Adrenal gland (tissue), 5 donors: ENCODE measurements at regions not wholly inside any gene's neighbourhood (a gene's known extent, or its start where the extent isn't known, plus 50 kb on each side); places are given as distances from the start of the nearest gene placed in this dataset.

ENCODE experiments used
- POLR2A ChIP-seq, 2 donors: fragments of 450-650 bp; IDR thresholded peaks; one replicate each; pipeline ENCODE4 v1.6.1; 2017; ENCODE audit warnings: antibody characterized with exemption in 2 of 2, mild to moderate bottlenecking in 2 of 2, moderate library complexity in 1 of 2
- TF ChIP-seq, protein P1 (sequence below), 6 experiments: fragments of 450-650 bp in 4 of 6; fragments of 200-600 bp in 2 of 6; sonication (generic) in 1 of 6; IDR thresholded peaks; 1 replicate in 5 of 6; 2 replicates in 1 of 6; pipeline versions ENCODE4 v1.5.1 to v1.8.0; 2016 to 2021; ENCODE audit warnings: antibody characterized with exemption in 6 of 6, mild to moderate bottlenecking in 2 of 6, moderate library complexity in 1 of 6
- donor health status: DM: no; HTN: no; CAD: no.

DNA sequence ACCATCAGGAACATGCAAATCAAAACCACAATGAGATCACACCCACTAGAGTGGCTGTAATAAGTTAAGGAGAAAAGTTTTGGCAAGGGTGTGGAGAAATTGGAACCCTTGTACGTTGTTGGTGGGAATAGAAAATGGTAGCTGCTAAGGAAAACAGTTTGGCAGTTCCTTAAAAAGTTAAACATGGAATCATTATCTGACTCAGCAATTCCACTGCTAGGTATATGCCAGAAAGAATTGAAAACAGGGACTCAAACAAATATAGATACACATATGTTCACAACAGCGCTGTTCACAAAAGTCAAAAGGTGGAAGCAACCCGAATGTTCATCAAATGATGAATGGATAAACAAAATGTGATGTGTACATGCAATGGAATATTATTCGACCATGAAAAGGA, 138.8 kb upstream of the ATP2B2 start:
- TF ChIP-seq, protein P1, sequence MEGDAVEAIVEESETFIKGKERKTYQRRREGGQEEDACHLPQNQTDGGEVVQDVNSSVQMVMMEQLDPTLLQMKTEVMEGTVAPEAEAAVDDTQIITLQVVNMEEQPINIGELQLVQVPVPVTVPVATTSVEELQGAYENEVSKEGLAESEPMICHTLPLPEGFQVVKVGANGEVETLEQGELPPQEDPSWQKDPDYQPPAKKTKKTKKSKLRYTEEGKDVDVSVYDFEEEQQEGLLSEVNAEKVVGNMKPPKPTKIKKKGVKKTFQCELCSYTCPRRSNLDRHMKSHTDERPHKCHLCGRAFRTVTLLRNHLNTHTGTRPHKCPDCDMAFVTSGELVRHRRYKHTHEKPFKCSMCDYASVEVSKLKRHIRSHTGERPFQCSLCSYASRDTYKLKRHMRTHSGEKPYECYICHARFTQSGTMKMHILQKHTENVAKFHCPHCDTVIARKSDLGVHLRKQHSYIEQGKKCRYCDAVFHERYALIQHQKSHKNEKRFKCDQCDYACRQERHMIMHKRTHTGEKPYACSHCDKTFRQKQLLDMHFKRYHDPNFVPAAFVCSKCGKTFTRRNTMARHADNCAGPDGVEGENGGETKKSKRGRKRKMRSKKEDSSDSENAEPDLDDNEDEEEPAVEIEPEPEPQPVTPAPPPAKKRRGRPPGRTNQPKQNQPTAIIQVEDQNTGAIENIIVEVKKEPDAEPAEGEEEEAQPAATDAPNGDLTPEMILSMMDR (IDR thresholded peaks at IDR 0.05): no peak
- TF ChIP-seq POLR2A (IDR thresholded peaks at IDR 0.05): no peak
